ENCODE measurements at regions not wholly inside any gene's neighbourhood (a gene's known extent, or its start where the extent isn't known, plus 50 kb on each side); places are given as distances from the start of the nearest gene placed in this dataset.
"Not testable (repeated sequence)": the region's sequence is repeated elsewhere in the genome, so short reads cannot be mapped to it uniquely, and the experiment has no call there.

DNA sequence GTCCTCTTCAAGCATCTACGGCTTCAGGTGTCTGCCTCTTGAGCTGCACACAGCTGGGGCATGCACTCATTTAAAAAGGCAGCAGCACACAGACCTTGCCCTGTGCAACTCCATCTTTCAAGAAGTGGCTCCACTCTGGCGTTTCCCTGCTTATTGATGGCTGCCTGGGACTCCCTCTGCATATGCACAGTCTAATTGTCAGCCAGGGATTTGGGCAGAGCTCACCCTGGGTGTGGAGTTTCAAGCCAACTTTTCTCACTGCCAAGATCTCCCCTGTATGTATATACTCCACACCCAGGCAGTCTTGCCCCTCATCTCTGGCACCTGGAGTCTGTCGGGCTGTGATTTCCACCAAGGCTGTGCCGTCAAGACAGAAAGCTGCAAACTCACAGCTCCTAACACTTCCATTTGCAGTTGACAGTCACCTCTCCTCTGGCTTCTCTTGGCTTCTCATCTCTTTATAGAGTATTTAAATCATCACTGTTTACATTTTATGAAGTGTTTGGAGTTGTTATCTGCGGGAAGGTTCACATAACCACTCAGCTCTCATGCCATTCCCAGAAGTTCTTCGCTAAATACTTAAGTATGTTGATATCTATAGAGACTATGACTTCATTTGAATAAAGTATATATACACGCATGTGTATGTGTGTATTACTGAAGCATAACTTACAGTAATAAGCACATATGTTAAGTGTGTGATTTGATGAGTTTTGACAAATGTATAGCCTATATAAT lies 130.5 kb upstream of the ZNF469 start:
- not testable (repeated sequence) for DNase-seq

DNA sequence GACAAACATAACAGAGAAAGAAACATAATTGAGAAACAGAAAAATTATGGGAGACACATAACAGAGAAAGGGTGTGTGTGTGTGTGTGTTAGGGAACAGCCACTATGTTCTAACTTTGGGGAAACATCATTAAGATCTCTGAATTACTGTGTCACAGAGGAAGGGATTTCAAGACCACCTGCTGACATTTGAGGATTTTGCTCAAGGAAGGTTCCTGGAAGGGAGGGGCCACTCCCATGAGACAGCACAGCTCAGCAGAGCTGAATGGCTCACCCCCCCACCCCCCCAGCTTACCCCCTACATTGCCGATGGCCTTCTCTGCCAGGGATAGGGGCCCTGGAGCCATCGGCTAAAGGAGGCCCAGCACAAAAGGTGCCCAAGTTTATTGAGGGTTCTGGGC lies 124.6 kb upstream of the ZNF469 start:
- DNase-seq = not testable (repeated sequence)

DNA sequence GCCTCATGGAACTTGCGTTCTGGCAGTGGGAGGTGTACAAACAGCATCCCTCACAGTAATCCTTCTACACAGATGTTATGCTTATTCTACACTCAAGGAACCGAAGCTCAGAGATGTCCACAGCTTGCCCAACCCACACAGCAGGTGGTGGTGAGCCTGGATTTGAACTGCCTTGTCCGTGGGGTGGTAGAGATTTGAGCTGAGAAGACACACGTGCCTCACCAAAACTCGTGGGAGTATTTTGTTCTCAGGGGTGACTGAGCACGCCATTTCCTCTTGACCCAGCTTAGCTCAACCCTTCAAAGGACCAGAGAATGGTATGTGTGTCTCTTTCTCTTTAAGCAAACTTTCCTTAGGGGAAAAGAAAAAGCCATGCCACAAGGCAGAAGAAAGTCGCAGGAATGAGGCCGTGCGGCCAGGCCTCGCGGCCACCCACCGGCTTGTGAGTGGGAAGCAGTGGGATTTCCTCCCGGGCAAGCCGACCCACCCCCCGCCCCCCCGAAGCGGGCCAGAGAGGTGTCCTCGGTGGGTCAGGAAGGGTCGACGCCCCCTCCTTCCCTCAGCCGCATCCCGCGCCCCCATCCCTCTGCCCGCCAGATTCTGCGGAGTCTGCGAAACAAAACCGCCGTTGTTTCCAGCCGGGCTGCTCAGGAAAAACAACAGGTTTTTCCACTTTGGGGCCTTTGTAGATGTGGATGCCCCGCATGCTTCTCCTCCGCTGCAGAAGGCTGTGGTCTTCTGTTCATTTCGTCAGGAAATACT lies 123.8 kb upstream of the ZNF469 start:
- not testable (repeated sequence) for DNase-seq

DNA sequence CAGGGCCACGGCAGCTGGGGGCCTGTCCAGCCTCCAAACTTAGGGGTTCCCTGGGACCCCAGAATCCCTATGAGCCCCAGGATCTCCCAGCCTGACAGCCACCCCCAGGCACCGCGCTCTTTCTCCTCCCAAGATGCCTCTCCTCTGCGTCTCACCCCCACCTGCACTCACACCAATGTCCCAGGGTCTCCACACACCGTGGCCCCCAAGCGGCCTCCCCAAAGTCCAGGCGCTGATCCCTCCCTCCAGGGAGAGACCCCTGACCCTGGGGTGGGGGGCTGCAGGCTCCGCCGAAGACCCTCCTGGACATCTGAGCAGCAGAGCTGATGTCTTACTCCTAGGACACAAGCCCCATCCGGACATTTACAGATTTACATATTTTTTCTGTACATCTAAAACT lies 123.2 kb upstream of the ZNF469 start:
- DNase-seq = not testable (repeated sequence)

DNA sequence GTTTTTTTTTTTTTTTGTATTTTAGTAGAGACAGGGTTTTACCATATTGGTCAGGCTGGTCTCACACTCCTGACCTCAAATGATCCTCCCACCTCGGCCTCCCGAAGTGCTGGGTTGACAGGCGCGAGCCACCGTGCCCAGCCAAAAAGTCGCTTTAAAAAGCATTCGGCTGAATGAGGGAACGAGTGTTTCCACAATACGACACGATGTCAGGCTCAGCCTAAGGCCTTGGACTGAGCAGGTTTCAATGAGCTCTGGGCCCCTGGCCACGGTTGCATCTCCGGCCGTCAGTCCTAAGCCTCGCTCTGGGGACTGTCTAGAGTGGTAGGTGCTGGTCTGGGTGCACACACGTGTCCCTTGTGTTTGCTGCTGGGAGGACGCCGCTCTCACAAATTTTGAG lies 122.6 kb upstream of the ZNF469 start:
- not testable (repeated sequence) for DNase-seq

DNA sequence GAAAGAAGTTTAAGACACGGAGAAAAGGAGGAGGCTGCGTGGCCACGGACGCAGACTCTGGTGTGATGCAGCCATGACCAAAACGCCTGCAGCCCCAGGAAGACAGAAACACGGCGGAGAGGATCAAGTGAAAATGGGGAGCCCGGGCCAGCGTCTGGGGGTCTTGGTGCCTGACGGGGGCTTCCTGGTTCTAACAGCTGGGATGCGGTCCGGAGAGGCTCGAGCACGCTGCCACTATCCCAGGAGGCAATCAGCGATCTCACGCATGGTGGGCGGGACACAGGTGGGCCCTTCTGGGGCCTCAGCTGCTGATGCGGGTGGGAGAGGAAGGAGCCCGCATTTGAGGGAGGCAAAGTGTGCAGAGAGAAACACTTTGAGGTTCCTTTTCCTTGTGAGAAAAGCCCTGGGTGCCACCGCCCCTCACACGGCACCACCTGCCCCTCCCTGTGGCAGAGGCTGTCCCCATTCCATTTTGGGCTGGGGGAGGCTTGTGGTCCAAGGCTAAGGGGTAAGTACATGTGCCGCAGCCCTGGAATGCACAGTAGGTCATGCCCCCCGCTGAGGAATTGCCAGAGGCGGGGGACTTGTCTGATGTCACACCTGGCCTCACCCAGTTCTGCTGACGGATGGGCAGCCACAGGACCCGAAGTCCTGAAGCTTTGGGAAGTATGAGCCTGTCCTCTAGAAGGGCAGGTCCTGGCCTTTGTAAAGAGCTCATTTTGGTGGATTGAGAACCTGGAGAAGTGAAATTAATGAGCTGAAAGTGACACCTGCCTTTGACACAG lies 121.7 kb upstream of the ZNF469 start:
- not testable (repeated sequence) for DNase-seq

DNA sequence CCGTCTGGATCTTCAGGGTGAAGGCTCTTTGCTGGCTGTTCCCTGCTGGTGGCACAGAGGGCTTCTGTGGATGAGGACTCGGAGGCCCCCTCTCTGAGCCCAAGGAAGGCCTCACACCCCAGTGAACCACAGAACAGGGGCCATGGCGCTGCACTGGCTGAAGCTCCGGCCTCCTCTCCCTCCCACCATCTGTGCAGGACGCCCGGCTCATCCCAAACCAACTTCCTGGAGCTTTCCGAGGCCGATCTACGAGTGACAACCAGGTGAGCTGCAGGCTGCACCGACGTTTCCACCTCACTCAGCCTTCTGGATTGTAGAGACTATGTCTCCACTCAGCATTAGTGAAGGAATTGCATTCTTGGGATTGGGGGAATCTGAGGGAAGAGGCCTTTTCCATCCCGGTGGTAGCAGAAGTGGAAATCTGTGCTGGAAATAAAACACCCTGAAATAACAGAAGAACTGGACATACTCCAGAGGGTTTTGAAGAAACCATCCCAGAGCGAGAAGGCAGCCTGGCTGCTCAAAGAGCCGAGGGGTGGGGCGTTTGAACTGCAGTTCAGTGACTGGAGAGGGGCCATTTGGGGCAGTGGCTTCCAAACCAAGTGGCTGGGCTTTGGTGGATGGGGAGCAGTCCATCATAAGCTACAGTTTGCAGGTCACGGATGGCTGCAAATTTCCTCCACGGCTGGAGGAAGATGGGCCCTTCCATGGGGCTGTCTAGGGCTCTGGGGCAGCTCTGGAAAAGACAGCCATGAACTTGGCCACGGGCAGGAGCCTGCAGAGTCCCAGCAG lies 120.7 kb upstream of the ZNF469 start:
- DNase-seq = not testable (repeated sequence)

DNA sequence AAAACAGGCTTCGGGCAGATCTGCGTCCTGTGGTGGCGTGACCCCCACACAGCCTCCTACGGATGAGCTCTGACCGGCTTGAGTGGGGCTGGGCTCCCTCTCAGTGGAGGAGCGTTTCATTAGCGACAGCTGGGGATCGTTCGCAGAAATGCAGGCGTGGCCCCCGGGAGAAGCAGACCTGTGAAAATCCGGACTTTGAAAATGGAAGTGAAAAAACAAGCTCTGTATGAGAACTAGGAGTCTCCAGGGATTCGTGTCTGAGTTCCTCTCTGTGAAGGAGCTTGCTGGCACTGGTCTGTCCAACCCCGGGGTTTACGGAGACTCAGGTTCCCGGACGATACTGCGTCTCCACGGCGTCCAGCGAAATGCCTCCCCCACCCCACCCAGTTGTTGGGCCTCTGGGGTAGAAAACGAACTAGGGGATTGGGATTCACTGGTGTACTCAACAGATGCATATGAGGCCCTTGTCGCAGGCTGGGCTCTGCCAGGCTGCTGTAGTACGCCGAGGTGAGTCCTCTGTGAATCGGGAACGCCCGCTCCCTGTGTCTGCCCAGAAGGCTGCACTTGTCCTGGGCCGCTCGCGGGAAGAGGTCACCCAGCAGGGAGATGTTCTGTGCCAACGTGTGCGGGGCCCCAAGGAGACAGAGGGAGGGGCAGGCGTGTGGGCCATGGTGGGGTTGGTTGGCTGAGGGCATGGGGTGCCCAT lies 119.7 kb upstream of the ZNF469 start:
- DNase-seq = not testable (repeated sequence)

DNA sequence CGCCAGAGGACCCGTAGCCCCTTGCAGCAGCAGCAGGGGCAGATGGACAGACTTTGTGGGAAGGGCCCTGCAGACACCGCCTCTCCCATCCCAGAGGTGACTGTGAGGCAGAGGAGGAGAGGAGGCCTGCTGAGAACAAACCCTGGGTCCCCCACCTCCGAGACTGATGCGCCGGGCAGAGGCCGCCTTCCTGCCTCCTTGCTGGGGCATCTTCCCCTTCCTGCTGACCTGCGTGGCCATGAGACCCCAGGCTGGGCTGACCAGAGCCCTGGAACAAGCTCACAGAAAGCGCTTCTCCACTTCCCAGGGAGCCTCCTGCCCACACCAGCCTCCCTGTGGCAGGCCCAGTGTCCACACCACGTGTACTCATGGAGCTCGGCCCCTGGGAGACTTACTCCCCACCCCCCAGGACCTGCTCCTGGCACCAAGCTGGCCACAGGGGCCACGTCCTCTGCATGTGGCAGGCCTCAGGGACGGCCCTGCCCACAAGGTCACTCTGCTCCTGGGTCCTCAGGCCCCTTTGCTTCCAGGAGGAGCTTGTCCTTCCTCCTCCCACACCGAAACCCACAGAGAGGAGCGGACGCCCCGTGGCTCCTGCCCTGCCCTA lies 119.0 kb upstream of the ZNF469 start:
- not testable (repeated sequence) for DNase-seq

DNA sequence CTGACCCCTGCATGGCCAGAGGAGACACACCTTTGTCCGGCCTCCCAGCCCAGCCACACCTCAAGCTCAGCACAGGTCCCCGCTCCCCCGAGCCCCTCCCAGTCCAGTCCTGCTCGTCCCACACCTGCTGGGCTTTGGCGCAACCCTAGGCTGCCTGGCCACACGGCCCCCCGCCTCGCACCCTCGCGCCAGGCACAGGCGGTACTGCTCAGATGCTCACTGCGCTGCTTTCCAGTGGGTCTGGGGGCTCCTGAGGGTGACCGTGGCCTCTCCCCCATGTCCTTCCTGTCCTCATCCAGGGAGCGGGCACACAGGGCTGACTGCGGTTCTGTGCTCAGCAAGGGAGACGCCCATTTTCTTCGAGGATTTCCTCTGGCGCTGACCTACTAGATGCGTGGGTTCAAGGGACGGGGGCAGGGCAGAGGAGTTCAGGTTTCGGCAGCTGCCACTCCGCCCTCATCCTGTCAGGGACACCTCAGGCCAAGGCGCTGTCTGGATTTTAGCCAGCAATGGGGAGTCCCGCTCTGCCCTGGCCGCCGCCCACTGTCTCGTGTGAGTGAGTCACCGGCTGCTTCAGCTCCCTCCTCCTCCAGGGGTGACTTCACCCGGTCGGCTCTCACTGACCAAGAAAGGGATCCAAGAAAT lies 118.0 kb upstream of the ZNF469 start:
- DNase-seq = peak; percentile 73 to 81

DNA sequence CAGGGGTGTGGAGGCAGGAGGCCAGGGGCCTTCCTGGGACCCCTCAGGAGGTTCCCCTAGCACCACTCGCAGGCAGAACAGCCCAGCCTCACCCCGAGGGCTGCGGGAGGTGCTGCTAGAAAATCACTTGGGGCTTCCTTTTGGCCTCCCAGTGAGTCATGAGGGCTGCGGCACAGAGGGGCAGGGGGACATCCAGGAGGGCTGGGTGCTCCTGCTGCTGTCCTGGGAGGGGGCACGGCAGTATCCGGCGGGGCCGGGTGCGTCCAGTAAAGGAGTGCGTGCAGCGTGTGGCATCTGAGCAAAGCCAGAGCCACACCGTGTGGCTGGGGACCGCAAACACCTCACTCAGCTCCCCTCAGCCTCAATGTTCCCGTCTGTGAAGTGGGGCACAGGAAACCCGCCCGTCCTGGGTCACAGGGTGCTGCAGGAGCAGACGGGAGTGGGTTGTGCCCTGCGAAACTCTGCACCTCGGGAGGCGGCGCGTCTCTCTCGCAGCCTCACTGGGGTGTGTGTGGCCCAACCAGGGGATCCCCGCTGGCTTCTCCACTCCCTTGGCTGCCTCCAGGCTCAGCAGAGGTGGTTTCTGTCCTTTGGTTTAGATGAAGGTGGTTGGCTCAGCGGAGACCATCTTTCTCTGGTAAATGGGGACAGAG lies 117.3 kb upstream of the ZNF469 start:
- peak; percentile 32 to 45 for DNase-seq

DNA sequence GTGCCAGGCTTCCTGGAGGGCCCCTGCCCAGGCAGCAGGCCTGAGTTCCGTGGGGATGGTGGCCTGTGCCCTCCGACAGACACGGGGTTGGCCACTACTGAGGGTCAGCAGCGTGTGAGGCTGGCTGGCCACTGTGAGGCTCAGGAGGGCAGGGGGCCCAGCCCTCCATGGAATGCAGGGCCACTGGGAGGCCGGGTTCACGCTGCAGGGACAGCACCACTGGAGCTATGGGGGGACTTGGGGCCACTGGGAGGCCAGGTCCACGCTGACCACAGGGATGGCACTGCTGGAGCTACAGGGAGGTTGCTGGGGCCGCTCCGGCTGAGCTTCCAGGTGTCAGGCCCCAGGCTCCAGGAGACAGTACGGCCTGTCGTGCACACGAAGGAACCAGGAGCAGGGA lies 116.7 kb upstream of the ZNF469 start:
- DNase-seq = not testable (repeated sequence)

DNA sequence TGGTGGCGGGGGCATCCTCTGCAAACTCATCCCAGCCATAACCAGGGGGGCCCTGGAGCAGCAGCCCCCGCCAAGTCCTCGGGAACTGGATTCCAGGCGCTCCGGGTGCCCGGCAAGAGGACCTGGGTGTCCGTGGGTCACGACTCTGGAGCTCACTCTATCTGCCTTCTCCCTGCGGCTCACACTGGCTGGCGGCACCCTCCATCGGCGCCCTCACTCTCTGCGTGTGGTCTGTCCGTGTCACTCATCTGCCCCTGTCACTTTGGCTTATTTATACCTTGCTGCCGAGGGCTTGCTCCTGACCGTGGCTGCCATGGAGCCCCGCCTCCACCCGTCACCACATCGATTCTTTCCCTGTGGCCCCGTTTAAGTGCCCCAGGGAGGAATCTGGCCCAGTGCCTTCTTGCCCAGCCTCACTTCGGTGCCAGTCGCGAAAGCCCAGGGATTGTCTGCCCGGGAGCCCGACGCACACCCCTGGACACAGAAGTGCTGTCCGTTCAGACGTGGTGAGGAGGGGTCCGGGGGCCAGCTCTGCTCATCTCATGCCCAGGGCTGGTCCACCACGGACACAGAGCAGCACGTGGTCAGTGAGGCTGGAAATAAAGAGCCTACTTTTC lies 115.7 kb upstream of the ZNF469 start:
- DNase-seq = not testable (repeated sequence)

DNA sequence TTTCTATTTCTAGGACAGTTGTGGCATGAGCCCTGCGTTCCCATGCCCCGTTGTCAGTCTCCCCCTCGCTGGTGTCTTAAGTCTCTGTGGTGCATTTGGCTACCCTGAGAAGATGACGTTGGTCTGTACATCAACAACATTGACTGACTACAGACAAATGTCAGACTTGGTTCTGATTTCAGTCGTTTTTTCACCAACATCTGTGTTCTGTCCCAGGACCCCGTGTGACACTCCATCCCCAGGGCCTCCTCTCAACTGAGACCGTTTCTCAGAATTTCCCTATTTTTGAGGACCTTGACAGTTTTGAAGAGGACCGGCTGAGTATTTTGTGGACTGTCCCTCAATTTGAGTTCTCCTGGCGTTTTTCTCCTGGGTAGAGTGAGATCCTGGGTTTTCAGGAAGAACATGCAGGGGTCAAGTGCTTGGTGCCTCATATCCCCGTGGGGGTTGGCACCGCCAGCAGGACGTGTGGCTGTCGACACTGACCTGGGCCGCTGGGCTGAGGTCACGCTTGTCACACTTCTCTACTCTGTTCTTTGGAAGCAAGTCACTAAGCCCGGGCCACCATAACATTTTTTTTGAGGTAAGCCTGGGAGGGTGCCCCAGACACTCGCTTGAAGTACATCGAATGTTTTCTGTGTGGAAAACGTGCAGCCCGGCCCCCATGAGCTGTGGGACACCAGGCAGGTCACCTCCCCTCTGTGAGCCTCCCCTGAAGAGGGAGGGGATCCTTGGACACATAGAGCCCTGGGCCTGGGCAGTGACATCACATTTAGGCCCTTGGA lies 114.4 kb upstream of the ZNF469 start:
- not testable (repeated sequence) for DNase-seq

DNA sequence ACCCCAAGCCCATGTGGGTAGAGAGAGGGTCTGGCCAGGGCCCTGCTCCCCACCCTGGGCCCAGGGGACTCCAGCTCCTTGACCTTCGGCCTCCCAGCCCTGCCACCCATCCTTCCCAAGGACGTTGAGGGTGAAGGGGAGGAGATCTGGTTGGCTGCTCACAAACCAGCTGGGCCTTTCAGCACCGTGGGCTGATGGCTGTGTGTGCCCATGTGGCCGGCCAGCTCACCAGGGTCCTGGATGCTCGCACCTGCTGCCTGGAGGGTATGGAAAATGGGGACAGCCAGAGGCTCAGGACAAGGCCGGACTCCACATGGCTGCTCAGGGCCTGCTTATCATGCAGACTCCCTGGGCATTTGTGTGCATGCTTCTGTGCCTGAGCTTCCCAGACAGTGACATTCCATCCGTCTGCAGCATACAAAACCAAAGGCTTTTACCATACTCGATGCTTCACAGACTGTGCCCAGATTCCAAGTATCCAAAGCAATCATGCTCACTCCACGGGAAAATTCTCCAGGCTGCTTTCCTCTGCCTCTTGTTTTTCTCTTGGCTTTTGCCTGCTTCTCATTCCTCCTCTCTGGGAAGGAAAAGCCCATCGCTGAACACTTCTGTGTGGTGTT lies 112.5 kb upstream of the ZNF469 start:
- not testable (repeated sequence) for DNase-seq

DNA sequence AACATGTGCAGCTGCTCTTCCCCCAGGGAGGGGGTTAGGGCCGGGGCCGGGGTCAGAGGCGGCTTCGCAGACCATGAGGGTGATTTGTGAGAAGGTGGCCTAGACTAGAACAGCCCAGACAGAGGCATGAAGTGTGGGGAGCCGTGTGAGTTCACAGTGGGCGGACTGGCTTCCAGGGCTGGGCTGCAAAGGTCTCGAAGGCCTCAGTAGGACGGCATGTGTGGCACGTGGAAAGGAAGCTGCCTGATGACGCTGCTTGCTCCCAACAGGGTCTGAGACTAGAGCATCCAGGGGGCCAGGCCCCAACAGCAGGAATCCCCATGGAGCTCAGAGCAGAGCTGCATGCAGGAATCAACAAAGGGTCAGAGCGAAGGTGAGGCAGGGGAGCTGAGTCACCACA lies 111.5 kb upstream of the ZNF469 start:
- not testable (repeated sequence) for DNase-seq

DNA sequence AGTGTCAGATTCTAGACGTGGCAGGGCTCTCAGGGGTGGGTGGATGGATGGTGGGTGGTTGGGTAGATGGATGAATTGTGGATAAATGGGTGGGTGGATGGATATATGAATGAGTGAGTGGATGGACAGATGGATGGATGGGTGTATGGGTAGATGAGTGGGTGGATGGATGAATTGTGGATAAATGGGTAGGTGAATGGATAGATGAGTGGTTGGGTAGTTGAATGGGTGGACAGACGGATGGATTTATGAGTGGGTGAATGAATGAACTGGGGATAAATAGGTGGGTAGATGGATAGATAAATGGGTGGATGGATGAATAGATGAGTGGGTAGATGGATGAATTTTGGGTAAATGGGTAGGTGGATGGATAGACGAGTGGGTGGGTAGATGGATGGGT lies 111.0 kb upstream of the ZNF469 start:
- not testable (repeated sequence) for DNase-seq

DNA sequence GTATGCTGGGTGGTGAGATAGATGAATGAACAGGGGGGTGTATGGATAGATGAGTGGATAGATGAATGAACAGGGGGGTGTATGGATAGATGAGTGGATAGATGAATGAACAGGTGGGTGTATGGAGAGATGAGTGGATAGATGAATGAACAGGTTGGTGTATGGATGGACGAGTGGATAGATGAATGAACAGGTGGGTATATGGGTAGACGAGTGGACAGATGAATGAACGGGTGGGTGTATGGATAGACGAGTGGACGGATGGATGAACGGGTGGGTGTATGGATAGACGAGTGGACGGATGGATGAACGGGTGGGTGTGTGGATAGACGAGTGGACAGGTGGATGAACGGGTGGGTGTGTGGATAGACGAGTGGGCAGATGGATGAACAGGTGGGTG lies 110.3 kb upstream of the ZNF469 start:
- DNase-seq = not testable (repeated sequence)

All from activated CD4-positive, alpha-beta T cell treated with anti-CD3 and anti-CD28 coated beads, Interleukin-2, amount 50 U/mL, for 48 hours (primary cell).